ENCODE measurements at regions not wholly inside any gene's neighbourhood (a gene's known extent, or its start where the extent isn't known, plus 50 kb on each side); places are given as distances from the start of the nearest gene placed in this dataset.
"Not testable (repeated sequence)": the region's sequence is repeated elsewhere in the genome, so short reads cannot be mapped to it uniquely, and the experiment has no call there.

DNA sequence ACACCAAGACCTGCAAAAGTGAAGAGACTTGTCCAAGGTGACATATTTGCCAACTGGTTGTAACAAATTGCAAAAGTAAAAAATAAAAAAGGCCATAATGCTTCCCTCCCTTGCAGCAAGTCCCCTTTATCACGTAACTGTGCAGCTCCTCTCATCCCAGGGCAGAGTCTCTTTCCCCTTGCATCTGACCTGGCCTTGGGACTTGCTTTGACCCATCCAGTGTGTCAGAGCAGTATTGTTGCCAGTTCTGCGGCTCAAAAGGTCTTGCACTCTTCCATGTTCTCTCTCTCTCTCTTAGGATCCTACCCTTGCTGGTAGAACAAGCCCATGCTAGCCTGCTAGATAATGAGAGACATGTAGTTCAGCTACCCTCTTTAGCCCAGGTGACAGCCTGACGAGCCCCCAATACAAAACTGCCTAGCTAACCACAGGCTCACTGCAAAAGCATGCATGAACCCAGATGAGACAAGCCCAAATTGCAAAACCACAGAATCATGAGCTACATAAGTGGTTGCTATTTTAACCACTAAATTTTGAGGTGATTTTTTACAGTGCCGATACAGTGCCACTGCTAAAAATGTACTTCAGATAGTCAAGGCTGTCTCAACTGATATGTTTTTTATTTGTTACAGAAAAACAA, 289.5 kb upstream of the PPARGC1A start:
- DNase-seq (ENCODE audit: low spot score), result no peak
- no TSS peak for BruUV-seq (replicated peaks)
- TF ChIP-seq EZH2phosphoT487 (IDR thresholded peaks at IDR 0.05; ENCODE audit: borderline replicate concordance, low read depth, low read length) (no peak), CTCF (conservative IDR thresholded peaks at IDR 0.05; ENCODE audit: low read length) (no peak)

GRCh38 chr4:24177443-24177842, 287.6 kb upstream of the PPARGC1A start:
- H2AFZ ChIP-seq (ENCODE audit: low read length); intact Hi-C loops (cut with micrococcal nuclease; ENCODE audit: unreplicated experiment); H3K4me1 ChIP-seq (ENCODE audit: insufficient read depth, low read length, poor library complexity, severe bottlenecking); H4K20me1 ChIP-seq (ENCODE audit: insufficient read depth, low read length); H3K27ac ChIP-seq (ENCODE audit: low read depth, low read length, poor library complexity, severe bottlenecking); H3K4me3 ChIP-seq (ENCODE audit: low read depth, low read length, poor library complexity, severe bottlenecking); BruUV-seq (replicated peaks); H3K9me3 ChIP-seq (ENCODE audit: low read length); H3K79me2 ChIP-seq (ENCODE audit: insufficient read depth, low read depth, low read length); H3K36me3 ChIP-seq (ENCODE audit: insufficient read depth, low read length); CTCF ChIA-PET (ENCODE audit: unreplicated experiment); H3K9me2 ChIP-seq (ENCODE audit: insufficient read depth, low read length); DNase-seq (ENCODE audit: low spot score); H3K4me2 ChIP-seq (ENCODE audit: low read length); POLR2A ChIA-PET: not testable (repeated sequence)

More for the DNA sequence above, 289.5 kb upstream of the PPARGC1A start:
- Histone ChIP-seq H3K9me2 (ENCODE audit: insufficient read depth, low read length) (no peaks in the 10 kb centered on the region), H3K4me3 (ENCODE audit: low read depth, low read length, poor library complexity, severe bottlenecking) (no peak overlapping the region), H2AFZ (ENCODE audit: low read length) (no peak overlapping the region), H3K4me2 (ENCODE audit: low read length) (no peak overlapping the region), H3K79me2 (ENCODE audit: insufficient read depth, low read depth, low read length) (no peaks in the 10 kb centered on the region), H4K20me1 (ENCODE audit: insufficient read depth, low read length) (no peaks in the 10 kb centered on the region), H3K9me3 (ENCODE audit: low read length) (no peaks in the 10 kb centered on the region), H3K4me1 (ENCODE audit: insufficient read depth, low read length, poor library complexity, severe bottlenecking) (no peaks in the 10 kb centered on the region), H3K36me3 (ENCODE audit: insufficient read depth, low read length) (no peaks in the 10 kb centered on the region), H3K27ac (ENCODE audit: low read depth, low read length, poor library complexity, severe bottlenecking) (no peak overlapping the region)
- CTCF ChIA-PET (ENCODE audit: unreplicated experiment), result no interaction called here
- intact Hi-C loops (cut with micrococcal nuclease; ENCODE audit: unreplicated experiment), result no loop called here
- POLR2A ChIA-PET, result no interaction called here

DNA sequence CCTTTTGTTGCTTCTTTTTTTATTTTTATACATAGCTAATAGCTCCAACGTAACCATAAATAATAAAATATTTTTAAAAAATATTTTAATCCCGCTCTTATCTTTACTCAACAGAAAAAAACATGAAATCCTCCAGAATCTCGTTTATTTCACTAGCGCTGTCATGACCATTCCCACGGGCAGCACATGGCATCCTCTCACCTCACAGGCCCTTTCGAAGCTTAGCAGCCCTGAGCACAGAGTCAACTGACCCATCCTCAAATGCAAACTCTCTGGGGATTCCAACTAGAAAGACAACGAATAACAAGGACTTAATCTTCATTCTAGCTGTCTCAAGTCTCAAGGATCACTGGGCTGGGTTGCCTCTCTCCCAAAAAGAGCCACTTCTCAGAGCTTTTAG, 285.9 kb upstream of the PPARGC1A start:
- Histone ChIP-seq H3K9me2 (ENCODE audit: insufficient read depth, low read length) (no peaks in the 10 kb centered on the region), H3K27ac (ENCODE audit: low read depth, low read length, poor library complexity, severe bottlenecking) (no peak overlapping the region), H2AFZ (ENCODE audit: low read length) (no peak overlapping the region), H3K4me1 (ENCODE audit: insufficient read depth, low read length, poor library complexity, severe bottlenecking) (no peaks in the 10 kb centered on the region), H3K4me2 (ENCODE audit: low read length) (no peak overlapping the region), H3K9me3 (ENCODE audit: low read length) (no peaks in the 10 kb centered on the region), H4K20me1 (ENCODE audit: insufficient read depth, low read length) (no peaks in the 10 kb centered on the region), H3K36me3 (ENCODE audit: insufficient read depth, low read length) (no peaks in the 10 kb centered on the region), H3K79me2 (ENCODE audit: insufficient read depth, low read depth, low read length) (no peaks in the 10 kb centered on the region), H3K4me3 (ENCODE audit: low read depth, low read length, poor library complexity, severe bottlenecking) (no peak overlapping the region)
- ChIA-PET POLR2A (interaction anchor here (0.5 to 1.6 kb wide), 5 partner anchors 10 to 885 kb away, joined by 3 to 7 read pairs (median 3); no protein-coding TSS in a partner anchor), CTCF (ENCODE audit: unreplicated experiment) (no interaction called here)
- no peak for TF ChIP-seq CTCF (conservative IDR thresholded peaks at IDR 0.05; ENCODE audit: low read length)
- TF ChIP-seq EZH2phosphoT487 (IDR thresholded peaks at IDR 0.05; ENCODE audit: borderline replicate concordance, low read depth, low read length), result no peak
- intact Hi-C loops (cut with micrococcal nuclease; ENCODE audit: unreplicated experiment), result no loop called here
- no TSS peak for BruUV-seq (replicated peaks)
- DNase-seq (ENCODE audit: low spot score), result no peak
